RWPE1 (cell line): ENCODE measurements at regions not wholly inside any gene's neighbourhood (a gene's known extent, or its start where the extent isn't known, plus 50 kb on each side); places are given as distances from the start of the nearest gene placed in this dataset.

Experiments
- CTCF ChIA-PET: fragments of 350-600 bp; sonication (Branson Sonifier 250); formaldehyde crosslinking; extraction: SDS; loops from one replicate; lab custom pipeline; 2021; lab: Yijun Ruan, JAX
- POLR2A ChIA-PET: fragments of 400-600 bp; formaldehyde crosslinking; extraction: SDS; loops from one replicate; lab custom pipeline; 2020; ENCODE audit warnings: antibody characterized with exemption; ENCODE audit not compliant: low non-redundant PET; lab: Yijun Ruan, JAX
- DNase-seq: peaks from one replicate; pipeline ENCODE4 v3.0.0; 2012; ENCODE audit warnings: low spot score
- H3K27ac ChIP-seq: fragments of 450-650 bp; 2 replicates; pipeline ENCODE4 v1.5.1; 2017
- CTCF ChIP-seq: fragments of 450-650 bp; conservative IDR thresholded peaks from 2 replicates; pipeline ENCODE4 v1.5.1; 2017; ENCODE audit warnings: low read depth, mild to moderate bottlenecking

GRCh38 chr6:4450237-4450636, 314.9 kb upstream of the ECI2 start:
- ChIA-PET CTCF (no interaction called here), POLR2A (no interaction called here)
- no peak for DNase-seq
- TF ChIP-seq CTCF, result no peak
- H3K27ac ChIP-seq, result no peak overlapping the region

- no peak for TF ChIP-seq CTCF
- DNase-seq, result no peak
- ChIA-PET POLR2A (no interaction called here), CTCF (no interaction called here)
- no peak overlapping the region for H3K27ac ChIP-seq
Observed at GRCh38 chr6:4449409-4449808, 314.0 kb upstream of the ECI2 start.

DNA sequence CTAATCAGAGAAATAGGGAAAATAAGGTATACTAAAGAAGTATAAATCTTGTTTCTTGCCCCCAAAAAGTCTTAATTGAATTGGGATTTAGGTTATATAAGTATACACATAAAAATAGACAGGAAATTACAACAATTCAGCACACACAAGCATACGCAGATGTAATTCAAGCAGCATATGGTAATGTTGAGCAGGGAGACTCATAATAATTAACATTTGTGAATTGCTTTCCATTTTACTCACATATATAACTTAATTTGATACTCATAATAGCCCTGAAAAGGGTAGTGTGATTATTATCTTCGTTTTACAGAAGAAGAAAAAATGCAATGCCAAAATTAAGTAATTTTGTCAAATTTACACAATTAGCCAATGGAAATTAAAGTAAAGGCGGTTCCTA, 313.5 kb upstream of the ECI2 start:
- ChIA-PET POLR2A (no interaction called here), CTCF (no interaction called here)
- H3K27ac ChIP-seq, result no peak overlapping the region
- DNase-seq, result no peak
- TF ChIP-seq CTCF, result no peak

DNA sequence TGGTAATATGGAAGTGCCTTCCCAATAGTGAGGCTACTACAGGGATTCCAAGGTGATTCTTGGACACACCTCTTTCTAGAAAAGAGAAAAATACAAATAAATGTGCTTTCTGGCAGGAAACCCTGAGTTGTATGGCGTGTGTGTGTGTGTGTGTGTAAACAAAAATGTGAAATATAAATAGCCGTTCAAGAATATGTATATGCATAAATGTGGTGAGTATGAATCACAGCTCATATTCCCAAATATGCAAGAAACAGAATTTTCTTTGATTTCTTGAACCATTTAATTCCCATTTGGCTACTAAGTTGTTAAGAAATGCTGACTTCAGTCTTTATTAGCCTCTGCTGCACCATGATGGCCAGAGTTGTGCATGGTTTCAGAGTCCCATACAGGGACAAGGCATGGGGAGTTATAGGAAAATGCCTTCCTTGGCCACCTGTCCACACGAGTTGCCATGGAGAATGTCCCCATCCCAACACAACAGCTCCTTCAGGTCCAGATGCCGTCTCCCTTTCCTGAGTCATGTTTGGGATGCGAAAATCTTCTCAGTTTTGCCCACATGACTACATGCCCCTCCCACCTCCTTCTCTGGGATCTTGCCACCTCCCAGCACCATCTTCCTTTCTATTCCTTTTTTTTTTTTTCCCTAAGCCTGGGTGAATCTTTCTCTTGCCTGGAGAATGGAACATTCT, 312.4 kb upstream of the ECI2 start:
- no peak for DNase-seq
- ChIA-PET CTCF (interaction anchor here (0.6 kb wide), 1 partner anchor 33 kb away, joined by 3 read pairs; no protein-coding TSS in a partner anchor), POLR2A (no interaction called here)
- no peak for TF ChIP-seq CTCF
- H3K27ac ChIP-seq, result no peak overlapping the region

DNA sequence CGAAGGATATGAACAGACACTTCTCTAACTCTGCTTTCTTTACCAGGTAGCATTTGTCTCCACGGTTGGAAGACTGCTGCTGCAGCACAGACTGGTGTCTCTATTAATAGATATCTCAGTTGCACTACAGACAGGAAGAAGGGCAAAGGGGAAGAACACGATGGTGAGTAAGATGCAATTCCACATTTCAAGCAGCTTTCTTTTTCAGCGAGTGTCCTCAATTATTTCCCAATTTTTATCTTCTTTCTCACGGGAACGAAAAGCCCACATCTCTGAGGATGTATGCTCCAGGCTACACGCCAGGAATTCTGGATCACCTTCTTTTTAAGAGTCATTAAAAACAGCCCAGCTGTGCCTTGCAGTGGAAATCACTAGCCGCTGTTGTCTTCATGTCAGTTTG, 311.6 kb upstream of the ECI2 start:
- CTCF ChIA-PET, result no interaction called here
- TF ChIP-seq CTCF, result no peak
- POLR2A ChIA-PET, result no interaction called here
- no peak overlapping the region for H3K27ac ChIP-seq
- no peak for DNase-seq

GRCh38 chr6:4441981-4442434, 306.6 kb upstream of the ECI2 start:
- no peak for DNase-seq
- ChIA-PET POLR2A (no interaction called here), CTCF (no interaction called here)
- H3K27ac ChIP-seq, result no peak overlapping the region
- TF ChIP-seq CTCF, result no peak
